ENCODE measurements at regions not wholly inside any gene's neighbourhood (a gene's known extent, or its start where the extent isn't known, plus 50 kb on each side); places are given as distances from the start of the nearest gene placed in this dataset.

DNA sequence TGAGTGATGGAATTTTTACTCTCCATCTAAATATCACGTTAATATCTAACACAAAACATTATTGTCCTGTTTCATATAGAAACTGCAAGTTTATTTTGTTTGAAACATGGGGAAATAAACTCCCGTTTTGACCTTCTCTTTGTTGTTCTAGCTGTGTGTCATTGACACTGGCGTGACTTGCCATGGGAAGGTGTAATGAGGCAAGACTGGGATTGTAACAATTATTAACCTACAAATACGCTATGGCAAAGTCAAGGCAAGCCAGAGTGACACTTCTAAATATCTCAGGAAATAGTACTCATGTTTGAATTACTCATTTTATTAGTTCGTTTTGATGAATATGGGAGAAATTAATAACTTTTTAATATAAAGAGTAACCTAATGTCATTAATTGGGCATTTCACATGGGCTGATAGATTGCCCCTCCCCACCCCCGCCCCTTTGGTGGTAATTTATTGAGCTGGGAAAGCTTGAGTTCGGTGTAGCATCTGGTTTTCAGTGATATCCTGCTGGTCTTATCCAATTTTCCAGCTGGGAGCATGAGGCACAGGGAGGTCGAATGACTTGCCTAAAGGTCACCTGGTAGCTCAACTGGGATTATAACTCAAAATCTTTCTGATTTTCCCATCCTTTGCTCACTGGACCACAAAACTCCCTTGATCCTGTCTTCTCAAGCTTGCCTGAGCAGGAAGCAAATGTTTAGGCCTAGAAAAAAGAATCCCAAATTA lies 380.6 kb upstream of the JAG1 start (continued):
- TF ChIP-seq, protein P1, sequence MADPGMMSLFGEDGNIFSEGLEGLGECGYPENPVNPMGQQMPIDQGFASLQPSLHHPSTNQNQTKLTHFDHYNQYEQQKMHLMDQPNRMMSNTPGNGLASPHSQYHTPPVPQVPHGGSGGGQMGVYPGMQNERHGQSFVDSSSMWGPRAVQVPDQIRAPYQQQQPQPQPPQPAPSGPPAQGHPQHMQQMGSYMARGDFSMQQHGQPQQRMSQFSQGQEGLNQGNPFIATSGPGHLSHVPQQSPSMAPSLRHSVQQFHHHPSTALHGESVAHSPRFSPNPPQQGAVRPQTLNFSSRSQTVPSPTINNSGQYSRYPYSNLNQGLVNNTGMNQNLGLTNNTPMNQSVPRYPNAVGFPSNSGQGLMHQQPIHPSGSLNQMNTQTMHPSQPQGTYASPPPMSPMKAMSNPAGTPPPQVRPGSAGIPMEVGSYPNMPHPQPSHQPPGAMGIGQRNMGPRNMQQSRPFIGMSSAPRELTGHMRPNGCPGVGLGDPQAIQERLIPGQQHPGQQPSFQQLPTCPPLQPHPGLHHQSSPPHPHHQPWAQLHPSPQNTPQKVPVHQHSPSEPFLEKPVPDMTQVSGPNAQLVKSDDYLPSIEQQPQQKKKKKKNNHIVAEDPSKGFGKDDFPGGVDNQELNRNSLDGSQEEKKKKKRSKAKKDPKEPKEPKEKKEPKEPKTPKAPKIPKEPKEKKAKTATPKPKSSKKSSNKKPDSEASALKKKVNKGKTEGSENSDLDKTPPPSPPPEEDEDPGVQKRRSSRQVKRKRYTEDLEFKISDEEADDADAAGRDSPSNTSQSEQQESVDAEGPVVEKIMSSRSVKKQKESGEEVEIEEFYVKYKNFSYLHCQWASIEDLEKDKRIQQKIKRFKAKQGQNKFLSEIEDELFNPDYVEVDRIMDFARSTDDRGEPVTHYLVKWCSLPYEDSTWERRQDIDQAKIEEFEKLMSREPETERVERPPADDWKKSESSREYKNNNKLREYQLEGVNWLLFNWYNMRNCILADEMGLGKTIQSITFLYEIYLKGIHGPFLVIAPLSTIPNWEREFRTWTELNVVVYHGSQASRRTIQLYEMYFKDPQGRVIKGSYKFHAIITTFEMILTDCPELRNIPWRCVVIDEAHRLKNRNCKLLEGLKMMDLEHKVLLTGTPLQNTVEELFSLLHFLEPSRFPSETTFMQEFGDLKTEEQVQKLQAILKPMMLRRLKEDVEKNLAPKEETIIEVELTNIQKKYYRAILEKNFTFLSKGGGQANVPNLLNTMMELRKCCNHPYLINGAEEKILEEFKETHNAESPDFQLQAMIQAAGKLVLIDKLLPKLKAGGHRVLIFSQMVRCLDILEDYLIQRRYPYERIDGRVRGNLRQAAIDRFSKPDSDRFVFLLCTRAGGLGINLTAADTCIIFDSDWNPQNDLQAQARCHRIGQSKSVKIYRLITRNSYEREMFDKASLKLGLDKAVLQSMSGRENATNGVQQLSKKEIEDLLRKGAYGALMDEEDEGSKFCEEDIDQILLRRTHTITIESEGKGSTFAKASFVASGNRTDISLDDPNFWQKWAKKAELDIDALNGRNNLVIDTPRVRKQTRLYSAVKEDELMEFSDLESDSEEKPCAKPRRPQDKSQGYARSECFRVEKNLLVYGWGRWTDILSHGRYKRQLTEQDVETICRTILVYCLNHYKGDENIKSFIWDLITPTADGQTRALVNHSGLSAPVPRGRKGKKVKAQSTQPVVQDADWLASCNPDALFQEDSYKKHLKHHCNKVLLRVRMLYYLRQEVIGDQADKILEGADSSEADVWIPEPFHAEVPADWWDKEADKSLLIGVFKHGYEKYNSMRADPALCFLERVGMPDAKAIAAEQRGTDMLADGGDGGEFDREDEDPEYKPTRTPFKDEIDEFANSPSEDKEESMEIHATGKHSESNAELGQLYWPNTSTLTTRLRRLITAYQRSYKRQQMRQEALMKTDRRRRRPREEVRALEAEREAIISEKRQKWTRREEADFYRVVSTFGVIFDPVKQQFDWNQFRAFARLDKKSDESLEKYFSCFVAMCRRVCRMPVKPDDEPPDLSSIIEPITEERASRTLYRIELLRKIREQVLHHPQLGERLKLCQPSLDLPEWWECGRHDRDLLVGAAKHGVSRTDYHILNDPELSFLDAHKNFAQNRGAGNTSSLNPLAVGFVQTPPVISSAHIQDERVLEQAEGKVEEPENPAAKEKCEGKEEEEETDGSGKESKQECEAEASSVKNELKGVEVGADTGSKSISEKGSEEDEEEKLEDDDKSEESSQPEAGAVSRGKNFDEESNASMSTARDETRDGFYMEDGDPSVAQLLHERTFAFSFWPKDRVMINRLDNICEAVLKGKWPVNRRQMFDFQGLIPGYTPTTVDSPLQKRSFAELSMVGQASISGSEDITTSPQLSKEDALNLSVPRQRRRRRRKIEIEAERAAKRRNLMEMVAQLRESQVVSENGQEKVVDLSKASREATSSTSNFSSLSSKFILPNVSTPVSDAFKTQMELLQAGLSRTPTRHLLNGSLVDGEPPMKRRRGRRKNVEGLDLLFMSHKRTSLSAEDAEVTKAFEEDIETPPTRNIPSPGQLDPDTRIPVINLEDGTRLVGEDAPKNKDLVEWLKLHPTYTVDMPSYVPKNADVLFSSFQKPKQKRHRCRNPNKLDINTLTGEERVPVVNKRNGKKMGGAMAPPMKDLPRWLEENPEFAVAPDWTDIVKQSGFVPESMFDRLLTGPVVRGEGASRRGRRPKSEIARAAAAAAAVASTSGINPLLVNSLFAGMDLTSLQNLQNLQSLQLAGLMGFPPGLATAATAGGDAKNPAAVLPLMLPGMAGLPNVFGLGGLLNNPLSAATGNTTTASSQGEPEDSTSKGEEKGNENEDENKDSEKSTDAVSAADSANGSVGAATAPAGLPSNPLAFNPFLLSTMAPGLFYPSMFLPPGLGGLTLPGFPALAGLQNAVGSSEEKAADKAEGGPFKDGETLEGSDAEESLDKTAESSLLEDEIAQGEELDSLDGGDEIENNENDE (IDR thresholded peaks at IDR 0.05; ENCODE audit: insufficient replicate concordance, low read length): no peak
- TF ChIP-seq, protein P2, sequence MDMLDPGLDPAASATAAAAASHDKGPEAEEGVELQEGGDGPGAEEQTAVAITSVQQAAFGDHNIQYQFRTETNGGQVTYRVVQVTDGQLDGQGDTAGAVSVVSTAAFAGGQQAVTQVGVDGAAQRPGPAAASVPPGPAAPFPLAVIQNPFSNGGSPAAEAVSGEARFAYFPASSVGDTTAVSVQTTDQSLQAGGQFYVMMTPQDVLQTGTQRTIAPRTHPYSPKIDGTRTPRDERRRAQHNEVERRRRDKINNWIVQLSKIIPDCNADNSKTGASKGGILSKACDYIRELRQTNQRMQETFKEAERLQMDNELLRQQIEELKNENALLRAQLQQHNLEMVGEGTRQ (IDR thresholded peaks at IDR 0.05; ENCODE audit: low read length): no peak

All from H1 (cell line).